ENCODE measurements at regions not wholly inside any gene's neighbourhood (a gene's known extent, or its start where the extent isn't known, plus 50 kb on each side); places are given as distances from the start of the nearest gene placed in this dataset.

DNA sequence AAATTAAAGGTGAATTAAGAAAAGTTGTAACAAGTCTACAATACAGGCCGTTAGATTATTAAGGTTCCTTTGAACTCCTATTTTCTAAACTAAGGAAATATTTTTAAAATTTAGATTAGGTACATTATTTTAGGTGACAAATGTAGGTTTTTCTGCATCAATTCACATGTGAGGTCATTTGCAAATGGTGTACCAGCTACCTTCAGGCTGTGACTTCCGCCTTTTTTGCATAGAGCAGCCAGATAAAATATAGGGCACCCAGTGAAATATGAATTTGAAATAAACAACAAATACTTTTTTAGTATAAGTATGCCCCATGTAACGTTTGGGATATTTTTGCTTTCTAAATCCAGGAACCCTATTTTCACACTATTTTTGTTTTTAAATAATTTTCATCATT lies 544.0 kb downstream of the LMO4 start:
- H3K27me3 Mint-ChIP-seq (ENCODE audit: low read depth): no peaks in the 10 kb centered on the region
- no peak overlapping the region for H3K27ac Mint-ChIP-seq (ENCODE audit: unreplicated experiment)
- TF ChIP-seq, protein P1, sequence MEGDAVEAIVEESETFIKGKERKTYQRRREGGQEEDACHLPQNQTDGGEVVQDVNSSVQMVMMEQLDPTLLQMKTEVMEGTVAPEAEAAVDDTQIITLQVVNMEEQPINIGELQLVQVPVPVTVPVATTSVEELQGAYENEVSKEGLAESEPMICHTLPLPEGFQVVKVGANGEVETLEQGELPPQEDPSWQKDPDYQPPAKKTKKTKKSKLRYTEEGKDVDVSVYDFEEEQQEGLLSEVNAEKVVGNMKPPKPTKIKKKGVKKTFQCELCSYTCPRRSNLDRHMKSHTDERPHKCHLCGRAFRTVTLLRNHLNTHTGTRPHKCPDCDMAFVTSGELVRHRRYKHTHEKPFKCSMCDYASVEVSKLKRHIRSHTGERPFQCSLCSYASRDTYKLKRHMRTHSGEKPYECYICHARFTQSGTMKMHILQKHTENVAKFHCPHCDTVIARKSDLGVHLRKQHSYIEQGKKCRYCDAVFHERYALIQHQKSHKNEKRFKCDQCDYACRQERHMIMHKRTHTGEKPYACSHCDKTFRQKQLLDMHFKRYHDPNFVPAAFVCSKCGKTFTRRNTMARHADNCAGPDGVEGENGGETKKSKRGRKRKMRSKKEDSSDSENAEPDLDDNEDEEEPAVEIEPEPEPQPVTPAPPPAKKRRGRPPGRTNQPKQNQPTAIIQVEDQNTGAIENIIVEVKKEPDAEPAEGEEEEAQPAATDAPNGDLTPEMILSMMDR (conservative IDR thresholded peaks at IDR 0.05): no peak
- no peak overlapping the region for H3K4me3 Mint-ChIP-seq
- peaks cover 7% of the 10 kb centered on the region for H3K9me3 Mint-ChIP-seq
- peaks cover 41% of the 10 kb centered on the region for H3K4me1 Mint-ChIP-seq
- H3K36me3 Mint-ChIP-seq (ENCODE audit: low read depth): no peaks in the 10 kb centered on the region
- no peak for DNase-seq (ENCODE audit: low read depth, low spot score)

DNA sequence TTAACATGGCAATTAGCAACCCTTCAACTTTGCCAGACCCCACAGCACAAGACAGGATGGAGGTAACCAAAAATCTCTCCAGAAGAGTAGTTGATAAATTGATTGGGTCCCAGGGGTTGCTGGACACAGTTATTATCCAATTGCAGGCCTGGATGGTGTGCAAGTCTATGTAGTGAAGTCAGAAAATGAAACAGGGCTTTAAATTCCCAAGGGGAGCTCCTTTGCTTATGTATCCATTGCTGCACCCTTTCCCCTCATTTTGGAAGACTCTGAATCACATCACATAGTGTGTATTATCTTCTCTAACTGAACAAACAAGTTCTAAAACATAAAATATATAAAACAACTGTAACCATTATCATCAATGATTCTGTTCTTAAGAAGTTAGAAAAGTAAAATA lies 550.2 kb downstream of the LMO4 start:
- no peak overlapping the region for H3K27ac Mint-ChIP-seq (ENCODE audit: unreplicated experiment)
- peaks cover 24% of the 10 kb centered on the region for H3K4me1 Mint-ChIP-seq
- DNase-seq (ENCODE audit: low read depth, low spot score): no peak
- TF ChIP-seq, protein P1 (conservative IDR thresholded peaks at IDR 0.05): no peak
- no peaks in the 10 kb centered on the region for H3K27me3 Mint-ChIP-seq (ENCODE audit: low read depth)
- peaks cover 8% of the 10 kb centered on the region for H3K9me3 Mint-ChIP-seq
- no peak overlapping the region for H3K4me3 Mint-ChIP-seq
- H3K36me3 Mint-ChIP-seq (ENCODE audit: low read depth): no peaks in the 10 kb centered on the region

DNA sequence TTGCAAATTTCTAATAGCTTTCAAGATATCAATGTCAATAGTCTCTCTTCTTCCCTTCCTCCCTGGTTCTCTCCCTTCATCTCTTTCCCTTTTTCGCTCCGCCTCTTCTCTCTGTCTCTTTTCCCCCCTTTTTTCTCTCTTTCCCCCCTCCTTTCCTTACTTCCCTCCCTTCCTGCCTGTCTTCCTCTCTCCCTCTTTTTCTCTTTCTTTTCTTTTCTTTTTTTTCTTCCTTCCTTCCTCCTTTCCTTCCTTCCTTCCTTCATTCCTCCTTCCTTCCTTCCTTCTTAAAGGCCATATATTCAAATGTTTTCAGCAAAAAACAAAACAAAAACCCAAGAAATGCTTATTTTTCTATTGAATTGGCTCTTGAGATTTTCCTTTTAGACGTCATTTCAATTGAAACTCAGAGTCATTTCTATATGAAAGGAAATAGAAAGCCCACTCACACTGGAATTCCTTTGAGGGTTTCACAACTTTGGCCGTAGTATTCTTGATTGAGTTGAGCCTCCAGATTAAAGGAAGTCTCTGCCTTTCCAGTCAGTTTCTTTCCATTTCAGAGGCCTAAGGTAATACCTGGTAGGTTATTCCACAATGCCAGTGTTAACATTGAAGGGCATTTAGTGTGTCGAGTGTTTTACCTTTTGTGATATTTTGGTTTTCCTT lies 551.5 kb downstream of the LMO4 start:
- TF ChIP-seq, protein P1 (conservative IDR thresholded peaks at IDR 0.05): no peak
- H3K4me1 Mint-ChIP-seq: peaks cover 24% of the 10 kb centered on the region
- no peak overlapping the region for H3K27ac Mint-ChIP-seq (ENCODE audit: unreplicated experiment)
- no peaks in the 10 kb centered on the region for H3K27me3 Mint-ChIP-seq (ENCODE audit: low read depth)
- H3K36me3 Mint-ChIP-seq (ENCODE audit: low read depth): no peaks in the 10 kb centered on the region
- peaks cover 8% of the 10 kb centered on the region for H3K9me3 Mint-ChIP-seq
- no peak for DNase-seq (ENCODE audit: low read depth, low spot score)
- no peak overlapping the region for H3K4me3 Mint-ChIP-seq

DNA sequence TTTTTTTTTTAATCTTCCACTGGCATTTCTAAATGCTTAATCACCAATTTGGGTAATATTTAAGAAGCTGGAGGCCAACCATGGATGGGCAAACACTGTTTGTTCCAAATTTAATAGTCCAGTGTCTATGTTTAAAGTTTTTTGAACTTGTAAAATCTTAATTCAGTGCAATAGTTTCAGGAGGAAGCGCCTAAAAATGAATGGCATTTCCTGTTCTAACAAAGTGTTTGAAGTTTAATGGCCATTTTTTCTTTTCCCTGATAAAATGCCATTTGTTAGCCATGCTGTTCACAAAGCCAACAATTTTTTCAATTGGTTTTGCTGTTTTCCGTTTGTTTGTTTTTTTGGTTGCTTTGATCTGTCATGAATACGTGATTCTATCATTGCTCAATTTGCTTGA lies 552.1 kb downstream of the LMO4 start:
- Mint-ChIP-seq H3K36me3 (ENCODE audit: low read depth) (no peaks in the 10 kb centered on the region), H3K9me3 (peaks cover 8% of the 10 kb centered on the region), H3K4me1 (peaks cover 24% of the 10 kb centered on the region), H3K4me3 (no peak overlapping the region), H3K27ac (ENCODE audit: unreplicated experiment) (no peak overlapping the region), H3K27me3 (ENCODE audit: low read depth) (no peaks in the 10 kb centered on the region)
- DNase-seq (ENCODE audit: low read depth, low spot score): no peak
- TF ChIP-seq, protein P1 (conservative IDR thresholded peaks at IDR 0.05): no peak

DNA sequence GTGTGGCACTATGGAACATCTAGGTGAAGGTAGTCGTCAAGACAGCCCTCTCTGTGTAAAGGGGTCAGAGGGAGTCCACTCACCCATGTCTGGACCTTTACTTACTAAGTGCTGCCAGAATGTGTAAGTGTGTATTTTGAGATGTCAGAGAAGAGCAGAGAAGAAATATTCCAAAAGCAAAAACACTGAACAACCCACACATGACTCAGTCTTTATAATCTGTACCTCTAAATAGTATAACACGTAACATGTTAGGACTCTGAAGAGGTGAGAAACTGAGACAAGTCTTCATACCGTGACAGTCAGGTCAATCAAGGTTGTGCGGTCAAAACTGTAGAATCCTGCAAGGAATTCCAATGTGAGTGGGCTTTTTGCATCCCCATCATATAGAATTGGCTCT lies 555.2 kb downstream of the LMO4 start:
- peaks cover 19% of the 10 kb centered on the region for H3K4me1 Mint-ChIP-seq
- H3K9me3 Mint-ChIP-seq: peaks cover 4% of the 10 kb centered on the region
- TF ChIP-seq, protein P1 (conservative IDR thresholded peaks at IDR 0.05): no peak
- no peak for DNase-seq (ENCODE audit: low read depth, low spot score)
- H3K27ac Mint-ChIP-seq (ENCODE audit: unreplicated experiment): no peak overlapping the region
- no peaks in the 10 kb centered on the region for H3K27me3 Mint-ChIP-seq (ENCODE audit: low read depth)
- no peak overlapping the region for H3K4me3 Mint-ChIP-seq
- no peaks in the 10 kb centered on the region for H3K36me3 Mint-ChIP-seq (ENCODE audit: low read depth)
